B cell (primary cell): ENCODE measurements at regions not wholly inside any gene's neighbourhood (a gene's known extent, or its start where the extent isn't known, plus 50 kb on each side); places are given as distances from the start of the nearest gene placed in this dataset.

Source experiments
- ATAC-seq: fragments of 200-7000 bp; cut with Tn5 transposase; one replicate; pipeline ENCODE4 v1.10.0; 2021; ENCODE audit warnings: low read depth, mild to moderate bottlenecking, moderate number of reproducible peaks, moderate library complexity
- CTCF ChIA-PET: fragments of 350-600 bp; sonication (Branson Sonifier 250); formaldehyde crosslinking; loops from one replicate; lab custom pipeline; 2021; ENCODE audit warnings: antibody characterized with exemption, inconsistent platforms; lab: Charles Lee
- POLR2A ChIA-PET: fragments of 350-600 bp; sonication (Branson Sonifier 250); formaldehyde crosslinking; loops from one replicate; lab custom pipeline; 2021; ENCODE audit warnings: antibody characterized with exemption; lab: Charles Lee
- DNase-seq: peaks from one replicate; pipeline ENCODE4 v3.0.0; 2013
- H2AFZ ChIP-seq: 2 replicates; pipeline ENCODE4 v1.6.1; 2012; ENCODE audit warnings: mild to moderate bottlenecking, low read depth, low read length; ENCODE audit not compliant: insufficient read depth, poor library complexity, severe bottlenecking
- H3K27ac ChIP-seq, 2 donors: 1 replicate in 1 of 2; 2 replicates in 1 of 2; pipeline ENCODE4 v1.5.1; 2012 to 2013; ENCODE audit warnings: low read length in 2 of 2, mild to moderate bottlenecking in 2 of 2, moderate library complexity in 1 of 2
- H3K27me3 ChIP-seq, 4 experiments: fragments of 200-600 bp in 1 of 4; sonication (generic) in 1 of 4; replicated peaks in 1 of 4; 1 replicate in 2 of 4; 2 replicates in 2 of 4; pipeline versions ENCODE4 v1.6.1 to v1.7.0; 2013 to 2016; ENCODE audit warnings: low read length in 3 of 4, mild to moderate bottlenecking in 2 of 4, mixed read lengths in 1 of 4, moderate library complexity in 1 of 4; ENCODE audit not compliant: insufficient read depth in 4 of 4, control insufficient read depth in 3 of 4; ENCODE audit errors: control extremely low read depth in 1 of 4
- H3K36me3 ChIP-seq, 2 experiments: replicated peaks in 1 of 2; 1 replicate in 1 of 2; 2 replicates in 1 of 2; pipeline versions ENCODE4 v1.6.1 to v1.7.1; 2013; ENCODE audit warnings: low read length in 1 of 2; ENCODE audit not compliant: insufficient read depth in 2 of 2, control insufficient read depth in 1 of 2; ENCODE audit errors: control extremely low read depth in 1 of 2, extremely low read depth in 1 of 2
- H3K4me1 ChIP-seq, 2 donors: fragments of 200-600 bp in 1 of 2; sonication (generic) in 1 of 2; 1 replicate in 1 of 2; 2 replicates in 1 of 2; pipeline versions ENCODE4 v1.5.1 to v1.6.1; 2013 to 2017; ENCODE audit warnings: low read length in 2 of 2; ENCODE audit not compliant: control insufficient read depth in 2 of 2, insufficient read depth in 2 of 2
- H3K4me2 ChIP-seq: replicated peaks from 2 replicates; pipeline ENCODE3; 2012; ENCODE audit warnings: mild to moderate bottlenecking, low read depth, low read length; ENCODE audit not compliant: poor library complexity, severe bottlenecking
- H3K4me3 ChIP-seq, 5 experiments: fragments of 200-600 bp in 1 of 5; sonication (generic) in 1 of 5; 1 replicate in 3 of 5; 2 replicates in 2 of 5; pipeline versions ENCODE4 v1.5.1 to v1.7.0; 2011 to 2016; ENCODE audit warnings: low read length in 4 of 5, mild to moderate bottlenecking in 4 of 5, low read depth in 2 of 5, control low read depth in 1 of 5, moderate library complexity in 1 of 5; ENCODE audit not compliant: insufficient read depth in 1 of 5; ENCODE audit errors: control extremely low read depth in 1 of 5, extremely low read depth in 1 of 5
- H3K79me2 ChIP-seq: fragments of 200-600 bp; sonication (generic); one replicate; pipeline ENCODE4 v1.6.0; 2016; ENCODE audit warnings: low read length; ENCODE audit not compliant: control insufficient read depth, insufficient read depth
- H3K9ac ChIP-seq: fragments of 200-600 bp; sonication (generic); 2 replicates; pipeline ENCODE4 v1.6.1; 2017; ENCODE audit warnings: mild to moderate bottlenecking, low read length, moderate library complexity
- H3K9me3 ChIP-seq, 3 donors: one replicate each; pipeline versions ENCODE4 v1.6.1 to v1.7.1; 2013; ENCODE audit warnings: low read length in 2 of 3; ENCODE audit not compliant: control insufficient read depth in 2 of 3, insufficient read depth in 1 of 3; ENCODE audit errors: control extremely low read depth in 1 of 3
- H4K20me1 ChIP-seq: 2 replicates; pipeline ENCODE4 v1.6.0; 2012; ENCODE audit warnings: mild to moderate bottlenecking, low read length; ENCODE audit not compliant: insufficient read depth, control insufficient read depth, poor library complexity, severe bottlenecking
- H3K27ac Mint-ChIP-seq: one replicate; pipeline ENCODE4 v1.8.0; 2021; ENCODE audit warnings: mixed read lengths
- H3K27me3 Mint-ChIP-seq: one replicate; pipeline ENCODE4 v1.8.0; 2021; ENCODE audit warnings: mixed read lengths
- H3K4me1 Mint-ChIP-seq: one replicate; pipeline ENCODE4 v1.8.0; 2021; ENCODE audit warnings: mixed read lengths
- H3K4me3 Mint-ChIP-seq: one replicate; pipeline ENCODE4 v1.8.0; 2021; ENCODE audit warnings: mixed read lengths
- H3K9me3 Mint-ChIP-seq: one replicate; pipeline ENCODE4 v1.8.0; 2022; ENCODE audit warnings: mixed read lengths; ENCODE audit not compliant: insufficient read depth
- EZH2 ChIP-seq: IDR thresholded peaks from 2 replicates; pipeline ENCODE4 v1.6.1; 2012; ENCODE audit warnings: borderline replicate concordance, low read depth, mild to moderate bottlenecking, moderate library complexity, low read length; ENCODE audit not compliant: insufficient read depth, poor library complexity, severe bottlenecking
- WGBS: methylation state at CpG from one replicate; pipeline ENCODE4 v1.1.5; 2013; ENCODE audit warnings: missing lambda C conversion rate; ENCODE audit not compliant: insufficient coverage; 5-methylcytosine and 5-hydroxymethylcytosine counted together
- intact Hi-C: fragments of 100-400 bp; cut with micrococcal nuclease; formaldehyde crosslinking; loops from one replicate; pipeline ENCODE4 v1.10.0; 2022
- TF ChIP-seq, protein P1 (sequence below): fragments of 200-600 bp; IDR thresholded peaks from one replicate; pipeline ENCODE4 v1.8.0; 2022; ENCODE audit warnings: antibody characterized with exemption, mild to moderate bottlenecking

DNA sequence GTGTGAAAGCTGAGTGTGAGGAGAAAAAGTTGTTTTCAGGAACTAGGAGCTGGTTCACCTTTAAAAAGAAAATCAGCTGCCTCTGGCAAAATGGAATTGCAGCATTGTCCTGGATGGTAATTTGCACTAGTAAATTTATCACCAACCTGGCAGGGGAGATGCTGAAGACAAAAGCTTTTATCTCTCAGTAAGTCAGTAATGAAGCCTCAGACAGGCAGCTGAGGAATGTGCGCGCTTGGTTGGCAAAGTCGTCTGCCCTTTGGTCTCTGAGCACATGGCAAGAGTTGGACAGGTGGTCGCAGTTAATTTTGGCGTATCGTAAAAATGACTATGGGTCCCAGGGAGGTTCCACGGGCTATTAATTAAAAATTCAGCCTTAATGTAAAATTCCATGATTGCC is 131.9 kb downstream of the BACH1 start:
- ChIA-PET CTCF (no interaction called here), POLR2A (no interaction called here)
- peaks cover 16% of the 10 kb centered on the region for H3K4me1 Mint-ChIP-seq
- no peak overlapping the region for H3K4me2 ChIP-seq
- no peaks in the 10 kb centered on the region for H3K27me3 Mint-ChIP-seq
- H3K79me2 ChIP-seq: no peaks in the 10 kb centered on the region
- no peak for ATAC-seq
- no peak overlapping the region for H3K4me3 ChIP-seq
- H3K27ac ChIP-seq: no peak overlapping the region
- H3K27ac Mint-ChIP-seq: no peak overlapping the region
- H3K9ac ChIP-seq: no peak overlapping the region
- no peaks in the 10 kb centered on the region for H3K27me3 ChIP-seq
- H3K9me3 ChIP-seq: no peaks in the 10 kb centered on the region
- H4K20me1 ChIP-seq: no peaks in the 10 kb centered on the region
- no peak for DNase-seq
- H3K4me3 Mint-ChIP-seq: no peak overlapping the region
- H2AFZ ChIP-seq: no peak overlapping the region
- 90% methylated on average over 7 of the region's 7 CpGs for WGBS
- H3K4me1 ChIP-seq: peaks cover 0 to under 1% of the 10 kb centered on the region in 2 donors
- no peak for TF ChIP-seq EZH2
- TF ChIP-seq, protein P1, sequence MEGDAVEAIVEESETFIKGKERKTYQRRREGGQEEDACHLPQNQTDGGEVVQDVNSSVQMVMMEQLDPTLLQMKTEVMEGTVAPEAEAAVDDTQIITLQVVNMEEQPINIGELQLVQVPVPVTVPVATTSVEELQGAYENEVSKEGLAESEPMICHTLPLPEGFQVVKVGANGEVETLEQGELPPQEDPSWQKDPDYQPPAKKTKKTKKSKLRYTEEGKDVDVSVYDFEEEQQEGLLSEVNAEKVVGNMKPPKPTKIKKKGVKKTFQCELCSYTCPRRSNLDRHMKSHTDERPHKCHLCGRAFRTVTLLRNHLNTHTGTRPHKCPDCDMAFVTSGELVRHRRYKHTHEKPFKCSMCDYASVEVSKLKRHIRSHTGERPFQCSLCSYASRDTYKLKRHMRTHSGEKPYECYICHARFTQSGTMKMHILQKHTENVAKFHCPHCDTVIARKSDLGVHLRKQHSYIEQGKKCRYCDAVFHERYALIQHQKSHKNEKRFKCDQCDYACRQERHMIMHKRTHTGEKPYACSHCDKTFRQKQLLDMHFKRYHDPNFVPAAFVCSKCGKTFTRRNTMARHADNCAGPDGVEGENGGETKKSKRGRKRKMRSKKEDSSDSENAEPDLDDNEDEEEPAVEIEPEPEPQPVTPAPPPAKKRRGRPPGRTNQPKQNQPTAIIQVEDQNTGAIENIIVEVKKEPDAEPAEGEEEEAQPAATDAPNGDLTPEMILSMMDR: no peak
- H3K36me3 ChIP-seq: no peaks in the 10 kb centered on the region
- intact Hi-C loops: no loop called here
- H3K9me3 Mint-ChIP-seq: no peaks in the 10 kb centered on the region

DNA sequence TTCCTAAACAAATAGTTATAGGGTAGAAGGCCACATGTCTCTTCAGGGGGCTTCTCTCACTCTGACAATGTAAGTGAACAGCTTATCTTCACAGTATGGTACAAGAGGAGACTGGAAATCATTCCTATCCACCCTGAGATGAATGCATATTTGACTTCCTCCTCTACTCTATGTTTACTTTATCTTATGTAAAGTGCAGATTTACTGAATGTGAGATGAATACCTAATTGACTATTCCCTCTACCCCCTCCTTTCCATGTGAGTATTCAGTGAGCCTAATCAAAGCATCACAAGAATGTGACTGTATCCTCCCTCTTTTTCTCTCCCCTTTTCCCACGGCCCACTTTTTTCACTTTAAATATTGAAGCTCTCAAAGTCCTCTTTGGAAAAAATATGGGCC is 132.5 kb downstream of the BACH1 start:
- Histone ChIP-seq H4K20me1 (no peaks in the 10 kb centered on the region), H3K4me3 (no peak overlapping the region), H3K79me2 (no peaks in the 10 kb centered on the region), H3K27me3 (no peaks in the 10 kb centered on the region), H3K27ac (no peak overlapping the region), H3K4me2 (no peak overlapping the region), H3K4me1 (no peaks in the 10 kb centered on the region), H2AFZ (no peak overlapping the region), H3K9me3 (no peaks in the 10 kb centered on the region), H3K9ac (no peak overlapping the region), H3K36me3 (no peaks in the 10 kb centered on the region)
- 100% methylated on average over 1 of the region's 1 CpG for WGBS
- ATAC-seq (no peak), DNase-seq (no peak)
- Mint-ChIP-seq H3K4me3 (no peak overlapping the region), H3K9me3 (no peaks in the 10 kb centered on the region), H3K27me3 (no peaks in the 10 kb centered on the region), H3K4me1 (peaks cover 15% of the 10 kb centered on the region), H3K27ac (no peak overlapping the region)
- intact Hi-C loops: no loop called here
- ChIA-PET CTCF (no interaction called here), POLR2A (no interaction called here)
- TF ChIP-seq EZH2: no peak
- TF ChIP-seq, protein P1: no peak
